Motor neuron (in vitro differentiated cells): ENCODE measurements at regions not wholly inside any gene's neighbourhood (a gene's known extent, or its start where the extent isn't known, plus 50 kb on each side); places are given as distances from the start of the nearest gene placed in this dataset.
"Not testable (repeated sequence)": the region's sequence is repeated elsewhere in the genome, so short reads cannot be mapped to it uniquely, and the experiment has no call there.

Experiments used
- ATAC-seq, 8 experiments: fragments of 200-7000 bp; cut with Tn5 transposase; replicated peaks in 6 of 8; 2 replicates each; pipeline ENCODE4 v1.8.0; 2021; ENCODE audit warnings: mild to moderate bottlenecking in 8 of 8, moderate library complexity in 8 of 8
- H3K27ac ChIP-seq, 2 donors: fragments of 250-450 bp; sonication (Bioruptor Pico); 2 replicates each; pipeline ENCODE4 v1.9.0; 2021; ENCODE audit warnings: antibody characterized with exemption in 2 of 2, mild to moderate bottlenecking in 2 of 2, moderate library complexity in 1 of 2
- H3K4me1 ChIP-seq, 2 donors: fragments of 250-450 bp; sonication (Bioruptor Pico); replicated peaks in 1 of 2; 2 replicates each; pipeline ENCODE4 v1.6.1; 2021; ENCODE audit warnings: antibody characterized with exemption in 2 of 2, mild to moderate bottlenecking in 2 of 2, moderate library complexity in 1 of 2
- H3K4me3 ChIP-seq, 5 donors: fragments of 250-450 bp; sonication (Bioruptor Pico); 2 replicates each; pipeline ENCODE4 v1.9.0; 2021; ENCODE audit warnings: antibody characterized with exemption in 5 of 5, mild to moderate bottlenecking in 5 of 5, moderate library complexity in 4 of 5
- WGBS, 10 experiments: fragments of 450-650 bp; shearing (Covaris generic); methylation state at CpG; one replicate each; pipeline ENCODE4 v1.0.0; 2022; 5-methylcytosine and 5-hydroxymethylcytosine counted together
- in situ Hi-C, 9 experiments: fragments of 400-800 bp; cut with MboI; loops; one replicate each; pipeline ENCODE4 v1.15.0; 2021; ENCODE audit warnings: low sequenced_read_pairs in 9 of 9, low pct_unique_long_range_greater_than_20kb in 2 of 9; ENCODE audit not compliant: unreplicated experiment in 9 of 9

- WGBS, 10 experiments, result 0 to 100% (median 67%) methylated on average over 1 of the region's 1 CpG; no CpG with 5 or more reads in 1 of the 10 experiments
- in situ Hi-C loops, result loop anchor here in 1 of 9 experiments (25.0 kb wide), 1 partner anchor 106 kb away; no protein-coding TSS in a partner anchor
- Histone ChIP-seq H3K27ac (no peak overlapping the region), H3K4me1 (no peaks in the 10 kb centered on the region), H3K4me3 (no peak overlapping the region)
- no peak for ATAC-seq
Measured at GRCh38 chr11:25456211-25456610, 875.7 kb upstream of the ANO3 start.

GRCh38 chr11:25483915-25484635, 847.9 kb upstream of the ANO3 start:
- Histone ChIP-seq H3K4me1 (no peaks in the 10 kb centered on the region), H3K4me3 (no peak overlapping the region), H3K27ac (no peak overlapping the region)
- ATAC-seq, result no peak
- 3 to 100% (median 75%) methylated on average over 1 to 5 of the region's 5 CpGs for WGBS, 10 experiments
- in situ Hi-C loops, result no loop called here

GRCh38 chr11:25485315-25485714, 846.6 kb upstream of the ANO3 start:
- no peak overlapping the region for H3K27ac ChIP-seq
- H3K4me3 ChIP-seq, result no peak overlapping the region
- H3K4me1 ChIP-seq, result no peaks in the 10 kb centered on the region
- no peak for ATAC-seq
- in situ Hi-C loops, result no loop called here
- WGBS, 10 experiments, result 11 to 97% (median 78%) methylated on average over 2 of the region's 2 CpGs; no CpG with 5 or more reads in 3 of the 10 experiments

- H3K4me3 ChIP-seq, in situ Hi-C loops, ATAC-seq, H3K27ac ChIP-seq, H3K4me1 ChIP-seq: not testable (repeated sequence)
- 33 to 87% (median 74%) methylated on average over 2 to 8 of the region's 8 CpGs for WGBS, 10 experiments
Measured at GRCh38 chr11:25486338-25486737, 845.6 kb upstream of the ANO3 start.

GRCh38 chr11:25488176-25488575, 843.8 kb upstream of the ANO3 start:
- H3K27ac ChIP-seq, H3K4me1 ChIP-seq, ATAC-seq, H3K4me3 ChIP-seq, in situ Hi-C loops: not testable (repeated sequence)
- WGBS, 10 experiments, result 0 to 87% (median 77%) methylated on average over 1 to 3 of the region's 5 CpGs; no CpG with 5 or more reads in 6 of the 10 experiments

- in situ Hi-C loops, H3K27ac ChIP-seq, H3K4me3 ChIP-seq, H3K4me1 ChIP-seq, ATAC-seq: not testable (repeated sequence)
- WGBS, 10 experiments, result 0 to 55% methylated on average over 1 to 4 of the region's 7 CpGs; no CpG with 5 or more reads in 8 of the 10 experiments
Measured at GRCh38 chr11:25501426-25501825, 830.5 kb upstream of the ANO3 start.

- no peak for ATAC-seq
- in situ Hi-C loops, result no loop called here
- Histone ChIP-seq H3K4me3 (no peak overlapping the region), H3K4me1 (no peaks in the 10 kb centered on the region), H3K27ac (no peak overlapping the region)
- WGBS, 10 experiments, result 36 to 100% (median 85%) methylated on average over 2 to 10 of the region's 13 CpGs; no CpG with 5 or more reads in 4 of the 10 experiments
Measured at GRCh38 chr11:25515576-25515975, 816.4 kb upstream of the ANO3 start.

- no peaks in the 10 kb centered on the region for H3K4me1 ChIP-seq
- in situ Hi-C loops, result no loop called here
- no peak overlapping the region for H3K4me3 ChIP-seq
- no peak for ATAC-seq
- H3K27ac ChIP-seq, result no peak overlapping the region
Measured at GRCh38 chr11:25520459-25520858, 811.5 kb upstream of the ANO3 start.

GRCh38 chr11:25527841-25528240, 804.1 kb upstream of the ANO3 start:
- in situ Hi-C loops, result no loop called here
- H3K4me1 ChIP-seq, result no peaks in the 10 kb centered on the region
- 8 to 100% (median 77%) methylated on average over 1 to 2 of the region's 2 CpGs for WGBS, 10 experiments
- no peak for ATAC-seq
- H3K27ac ChIP-seq, result no peak overlapping the region
- no peak overlapping the region for H3K4me3 ChIP-seq

GRCh38 chr11:25529572-25529971, 802.4 kb upstream of the ANO3 start:
- in situ Hi-C loops, result no loop called here
- 0 to 42% (median 17%) methylated on average over 1 of the region's 1 CpG; no CpG with 5 or more reads in 4 of the 10 experiments for WGBS, 10 experiments
- ATAC-seq, result no peak
- H3K27ac ChIP-seq, result no peak overlapping the region
- no peak overlapping the region for H3K4me3 ChIP-seq
- H3K4me1 ChIP-seq, result no peaks in the 10 kb centered on the region

- Histone ChIP-seq H3K4me3 (no peak overlapping the region), H3K27ac (no peak overlapping the region), H3K4me1 (no peaks in the 10 kb centered on the region)
- ATAC-seq, result no peak
- 3 to 92% (median 88%) methylated on average over 1 to 4 of the region's 4 CpGs for WGBS, 10 experiments
- in situ Hi-C loops, result no loop called here
Measured at GRCh38 chr11:25535467-25536272, 796.3 kb upstream of the ANO3 start.

GRCh38 chr11:25536289-25536688, 795.6 kb upstream of the ANO3 start:
- in situ Hi-C loops, result no loop called here
- no peak for ATAC-seq
- Histone ChIP-seq H3K27ac (no peak overlapping the region), H3K4me3 (no peak overlapping the region), H3K4me1 (no peaks in the 10 kb centered on the region)
- WGBS, 10 experiments, result 0 to 75% (median 52%) methylated on average over 2 to 3 of the region's 3 CpGs; no CpG with 5 or more reads in 1 of the 10 experiments

GRCh38 chr11:25537393-25537792, 794.5 kb upstream of the ANO3 start:
- no peaks in the 10 kb centered on the region for H3K4me1 ChIP-seq
- H3K4me3 ChIP-seq, result no peak overlapping the region
- no peak overlapping the region for H3K27ac ChIP-seq
- in situ Hi-C loops, result no loop called here
- WGBS, 10 experiments, result 0 to 100% (median 83%) methylated on average over 1 of the region's 1 CpG; no CpG with 5 or more reads in 3 of the 10 experiments
- no peak for ATAC-seq
